ENCODE measurements at regions not wholly inside any gene's neighbourhood (a gene's known extent, or its start where the extent isn't known, plus 50 kb on each side); places are given as distances from the start of the nearest gene placed in this dataset.

DNA sequence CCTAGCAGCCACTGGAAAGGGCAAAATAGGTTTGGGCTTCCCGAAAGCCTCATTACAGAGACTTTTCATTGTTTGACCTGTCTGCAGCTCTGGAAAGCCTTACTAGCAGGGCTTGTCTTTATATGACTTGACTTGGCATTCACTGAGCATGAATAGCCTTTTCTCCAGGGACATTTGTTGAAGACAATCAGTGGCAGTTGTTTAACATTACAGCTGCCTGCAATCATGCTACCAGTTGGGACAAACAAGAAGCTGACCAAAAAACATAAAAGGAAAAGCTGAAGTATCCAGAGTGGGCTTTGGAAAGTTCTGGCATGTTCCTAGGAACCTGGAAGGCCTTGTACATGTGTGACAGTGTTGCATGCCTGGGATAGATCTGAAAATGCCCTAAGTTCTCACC lies 121.4 kb downstream of the KCNF1 start:
- TF ChIP-seq ARNTL (CRISPR knock-in tag; IDR thresholded peaks at IDR 0.05; ENCODE audit: borderline replicate concordance, low read depth) (no peak), ZC3H10 (CRISPR knock-in tag; IDR thresholded peaks at IDR 0.05) (no peak)

All from SK-N-SH treated with all-trans-retinoic acid at 6 μM for 48 hours (cell line).